ENCODE measurements at regions not wholly inside any gene's neighbourhood (a gene's known extent, or its start where the extent isn't known, plus 50 kb on each side); places are given as distances from the start of the nearest gene placed in this dataset.

GRCh38 chr16:48879223-48880122 is 269.5 kb upstream of the N4BP1 start:
- no peak for DNase-seq

- DNase-seq: no peak
Measured at GRCh38 chr16:48877946-48878345, 268.0 kb upstream of the N4BP1 start.

GRCh38 chr16:48870141-48870540 is 260.2 kb upstream of the N4BP1 start:
- no peak for DNase-seq

- DNase-seq: no peak
Measured at GRCh38 chr16:48865520-48865919, 255.5 kb upstream of the N4BP1 start.

- DNase-seq: no peak
Measured at GRCh38 chr16:48864055-48864454, 254.1 kb upstream of the N4BP1 start.

GRCh38 chr16:48862087-48862532 is 252.1 kb upstream of the N4BP1 start:
- DNase-seq: peak; percentile 54

- no peak for DNase-seq
Measured at GRCh38 chr16:48860341-48860740, 250.4 kb upstream of the N4BP1 start.

- DNase-seq: no peak
Measured at GRCh38 chr16:48852951-48853350, 243.0 kb upstream of the N4BP1 start.

GRCh38 chr16:48852458-48852857 is 242.5 kb upstream of the N4BP1 start:
- no peak for DNase-seq

GRCh38 chr16:48850097-48850770 is 240.3 kb upstream of the N4BP1 start:
- no peak for DNase-seq

- no peak for DNase-seq
Measured at GRCh38 chr16:48846277-48846676, 236.3 kb upstream of the N4BP1 start.

GRCh38 chr16:48845261-48845660 is 235.3 kb upstream of the N4BP1 start:
- DNase-seq: no peak

GRCh38 chr16:48838349-48838748 is 228.4 kb upstream of the N4BP1 start:
- no peak for DNase-seq

GRCh38 chr16:48836636-48837035 is 226.7 kb upstream of the N4BP1 start:
- no peak for DNase-seq

- DNase-seq: no peak
Measured at GRCh38 chr16:48836067-48836466, 226.1 kb upstream of the N4BP1 start.

GRCh38 chr16:48834576-48834975 is 224.6 kb upstream of the N4BP1 start:
- no peak for DNase-seq

- DNase-seq: no peak
Measured at GRCh38 chr16:48833461-48833860, 223.5 kb upstream of the N4BP1 start.

GRCh38 chr16:48831076-48831722 is 221.2 kb upstream of the N4BP1 start:
- no peak for DNase-seq

- no peak for DNase-seq
Measured at GRCh38 chr16:48829336-48830310, 219.6 kb upstream of the N4BP1 start.

GRCh38 chr16:48824271-48824670 is 214.3 kb upstream of the N4BP1 start:
- no peak for DNase-seq

- DNase-seq: no peak
Measured at GRCh38 chr16:48822431-48822830, 212.5 kb upstream of the N4BP1 start.

GRCh38 chr16:48820379-48820778 is 210.4 kb upstream of the N4BP1 start:
- DNase-seq: no peak

All from GOT3 (cell line).